ENCODE measurements at regions not wholly inside any gene's neighbourhood (a gene's known extent, or its start where the extent isn't known, plus 50 kb on each side); places are given as distances from the start of the nearest gene placed in this dataset.

GRCh38 chr21:38989745-38990423 is 184.2 kb downstream of the ETS2 start:
- no peaks in the 10 kb centered on the region for H3K9me3 ChIP-seq (replicated peaks; ENCODE audit: insufficient read depth, low read length)
- no peak overlapping the region for H3K4me2 ChIP-seq (ENCODE audit: low read depth, low read length)
- H3K79me2 ChIP-seq (ENCODE audit: low read length) = no peaks in the 10 kb centered on the region
- H3K9ac ChIP-seq (ENCODE audit: low read length) = no peak overlapping the region
- H3F3A ChIP-seq (ENCODE audit: insufficient read depth, low read length) = no peaks in the 10 kb centered on the region
- H2AFZ ChIP-seq (ENCODE audit: low read length) = no peak overlapping the region
- H3K27me3 ChIP-seq (replicated peaks; ENCODE audit: insufficient read depth, low read length) = peaks cover 76% of the 10 kb centered on the region
- H3K4me3 ChIP-seq (ENCODE audit: low read length) = no peak overlapping the region
- no peaks in the 10 kb centered on the region for H4K20me1 ChIP-seq (ENCODE audit: insufficient read depth, low read length)
- TF ChIP-seq EZH2 (optimal IDR thresholded peaks at IDR 0.05; ENCODE audit: low read depth, low read length) (no peak), CTCF (IDR thresholded peaks at IDR 0.05; ENCODE audit: low read length) (no peak), EZH2phosphoT487 (IDR thresholded peaks at IDR 0.05; ENCODE audit: low read length) (no peak)
- H3K9me2 ChIP-seq (replicated peaks; ENCODE audit: insufficient read depth, low read length) = no peaks in the 10 kb centered on the region
- H3K4me1 ChIP-seq (ENCODE audit: low read length) = no peaks in the 10 kb centered on the region
- no peaks in the 10 kb centered on the region for H3K36me3 ChIP-seq (replicated peaks; ENCODE audit: insufficient read depth, low read length)
- H3K27ac ChIP-seq (ENCODE audit: low read length) = no peak overlapping the region
- DNase-seq = no peak

- Histone ChIP-seq H3K4me3 (ENCODE audit: low read length) (no peak overlapping the region), H4K20me1 (ENCODE audit: insufficient read depth, low read length) (no peaks in the 10 kb centered on the region), H3K4me2 (ENCODE audit: low read depth, low read length) (no peak overlapping the region), H3K9me2 (replicated peaks; ENCODE audit: insufficient read depth, low read length) (no peaks in the 10 kb centered on the region), H3K9me3 (replicated peaks; ENCODE audit: insufficient read depth, low read length) (no peaks in the 10 kb centered on the region), H3K27me3 (replicated peaks; ENCODE audit: insufficient read depth, low read length) (peaks cover 78% of the 10 kb centered on the region), H3F3A (ENCODE audit: insufficient read depth, low read length) (no peaks in the 10 kb centered on the region), H3K27ac (ENCODE audit: low read length) (no peak overlapping the region), H3K79me2 (ENCODE audit: low read length) (no peaks in the 10 kb centered on the region), H3K4me1 (ENCODE audit: low read length) (no peaks in the 10 kb centered on the region), H2AFZ (ENCODE audit: low read length) (no peak overlapping the region), H3K9ac (ENCODE audit: low read length) (no peak overlapping the region), H3K36me3 (replicated peaks; ENCODE audit: insufficient read depth, low read length) (no peaks in the 10 kb centered on the region)
- TF ChIP-seq EZH2 (optimal IDR thresholded peaks at IDR 0.05; ENCODE audit: low read depth, low read length) (no peak), CTCF (IDR thresholded peaks at IDR 0.05; ENCODE audit: low read length) (no peak), EZH2phosphoT487 (IDR thresholded peaks at IDR 0.05; ENCODE audit: low read length) (no peak)
- DNase-seq = no peak
Observed at GRCh38 chr21:38989379-38989744, 183.6 kb downstream of the ETS2 start.

- no peaks in the 10 kb centered on the region for H4K20me1 ChIP-seq (ENCODE audit: insufficient read depth, low read length)
- no peaks in the 10 kb centered on the region for H3K79me2 ChIP-seq (ENCODE audit: low read length)
- H3K9me2 ChIP-seq (replicated peaks; ENCODE audit: insufficient read depth, low read length) = no peaks in the 10 kb centered on the region
- no peak overlapping the region for H3K9ac ChIP-seq (ENCODE audit: low read length)
- no peaks in the 10 kb centered on the region for H3K36me3 ChIP-seq (replicated peaks; ENCODE audit: insufficient read depth, low read length)
- no peaks in the 10 kb centered on the region for H3K9me3 ChIP-seq (replicated peaks; ENCODE audit: insufficient read depth, low read length)
- no peak for TF ChIP-seq EZH2 (optimal IDR thresholded peaks at IDR 0.05; ENCODE audit: low read depth, low read length)
- TF ChIP-seq CTCF (IDR thresholded peaks at IDR 0.05; ENCODE audit: low read length) = no peak
- no peak for TF ChIP-seq EZH2phosphoT487 (IDR thresholded peaks at IDR 0.05; ENCODE audit: low read length)
- no peaks in the 10 kb centered on the region for H3F3A ChIP-seq (ENCODE audit: insufficient read depth, low read length)
- H3K4me1 ChIP-seq (ENCODE audit: low read length) = no peaks in the 10 kb centered on the region
- no peak overlapping the region for H2AFZ ChIP-seq (ENCODE audit: low read length)
- DNase-seq = no peak
- no peak overlapping the region for H3K4me3 ChIP-seq (ENCODE audit: low read length)
- H3K4me2 ChIP-seq (ENCODE audit: low read depth, low read length) = no peak overlapping the region
- H3K27ac ChIP-seq (ENCODE audit: low read length) = no peak overlapping the region
- peaks cover 78% of the 10 kb centered on the region for H3K27me3 ChIP-seq (replicated peaks; ENCODE audit: insufficient read depth, low read length)
Observed at GRCh38 chr21:38988509-38989378, 183.0 kb downstream of the ETS2 start.

Data from MM.1S (cell line).